MG63 (cell line): ENCODE measurements at regions not wholly inside any gene's neighbourhood (a gene's known extent, or its start where the extent isn't known, plus 50 kb on each side); places are given as distances from the start of the nearest gene placed in this dataset.

Source experiments
- DNase-seq: peaks from one replicate; pipeline ENCODE4 v3.0.0-alpha.2; 2020
- H3K27me3 ChIP-seq: fragments of 250-450 bp; sonication (Bioruptor Pico); 2 replicates; pipeline ENCODE4 v1.5.1; 2020; ENCODE audit warnings: mild to moderate bottlenecking, moderate library complexity
- H3K36me3 ChIP-seq: fragments of 250-450 bp; sonication (Bioruptor Pico); 2 replicates; pipeline ENCODE4 v1.5.1; 2020; ENCODE audit warnings: mild to moderate bottlenecking, moderate library complexity
- H3K4me3 ChIP-seq: fragments of 250-450 bp; sonication (Bioruptor Pico); 2 replicates; pipeline ENCODE4 v1.5.1; 2020; ENCODE audit warnings: mild to moderate bottlenecking, moderate library complexity
- H3K9me3 ChIP-seq: fragments of 250-450 bp; sonication (Bioruptor Pico); 2 replicates; pipeline ENCODE4 v1.5.1; 2020; ENCODE audit warnings: mild to moderate bottlenecking, moderate library complexity

- no peaks in the 10 kb centered on the region for H3K27me3 ChIP-seq
Observed at GRCh38 chr6:63371104-63371715, 51.4 kb upstream of the LGSN start.

GRCh38 chr6:63372951-63373533 lies 53.3 kb upstream of the LGSN start:
- H3K27me3 ChIP-seq = no peaks in the 10 kb centered on the region
- no peak for DNase-seq
- no peak overlapping the region for H3K4me3 ChIP-seq
- no peaks in the 10 kb centered on the region for H3K36me3 ChIP-seq
- no peaks in the 10 kb centered on the region for H3K9me3 ChIP-seq

More at GRCh38 chr6:63371104-63371715, 51.4 kb upstream of the LGSN start:
- H3K4me3 ChIP-seq = no peak overlapping the region
- no peaks in the 10 kb centered on the region for H3K9me3 ChIP-seq
- H3K36me3 ChIP-seq = no peaks in the 10 kb centered on the region
- no peak for DNase-seq

- H3K4me3 ChIP-seq = no peak overlapping the region
- no peaks in the 10 kb centered on the region for H3K9me3 ChIP-seq
- no peak for DNase-seq
- no peaks in the 10 kb centered on the region for H3K36me3 ChIP-seq
- H3K27me3 ChIP-seq = no peaks in the 10 kb centered on the region
Observed at GRCh38 chr6:63389191-63389844, 69.5 kb upstream of the LGSN start.

GRCh38 chr6:63391203-63391970 lies 71.6 kb upstream of the LGSN start:
- Histone ChIP-seq H3K4me3 (no peak overlapping the region), H3K27me3 (no peaks in the 10 kb centered on the region), H3K9me3 (no peaks in the 10 kb centered on the region), H3K36me3 (no peaks in the 10 kb centered on the region)
- DNase-seq = no peak

- Histone ChIP-seq H3K9me3 (no peaks in the 10 kb centered on the region), H3K27me3 (no peaks in the 10 kb centered on the region), H3K4me3 (no peak overlapping the region), H3K36me3 (no peaks in the 10 kb centered on the region)
- no peak for DNase-seq
Observed at GRCh38 chr6:63392092-63392724, 72.4 kb upstream of the LGSN start.

GRCh38 chr6:63394656-63395308 lies 75.0 kb upstream of the LGSN start:
- Histone ChIP-seq H3K9me3 (no peaks in the 10 kb centered on the region), H3K36me3 (no peaks in the 10 kb centered on the region), H3K27me3 (no peaks in the 10 kb centered on the region), H3K4me3 (no peak overlapping the region)
- no peak for DNase-seq

GRCh38 chr6:63395381-63395780 lies 75.6 kb upstream of the LGSN start:
- H3K27me3 ChIP-seq = no peaks in the 10 kb centered on the region
- no peak overlapping the region for H3K4me3 ChIP-seq
- DNase-seq = no peak
- no peaks in the 10 kb centered on the region for H3K9me3 ChIP-seq
- H3K36me3 ChIP-seq = no peaks in the 10 kb centered on the region

GRCh38 chr6:63403725-63404124 lies 83.9 kb upstream of the LGSN start:
- H3K36me3 ChIP-seq = no peaks in the 10 kb centered on the region
- no peak for DNase-seq

GRCh38 chr6:63410435-63411426 lies 90.9 kb upstream of the LGSN start:
- Histone ChIP-seq H3K36me3 (no peaks in the 10 kb centered on the region), H3K9me3 (no peaks in the 10 kb centered on the region), H3K27me3 (no peaks in the 10 kb centered on the region), H3K4me3 (no peak overlapping the region)
- DNase-seq = no peak

More at GRCh38 chr6:63403725-63404124, 83.9 kb upstream of the LGSN start:
- no peak overlapping the region for H3K4me3 ChIP-seq
- no peaks in the 10 kb centered on the region for H3K9me3 ChIP-seq
- no peaks in the 10 kb centered on the region for H3K27me3 ChIP-seq

- Histone ChIP-seq H3K27me3 (no peaks in the 10 kb centered on the region), H3K9me3 (no peaks in the 10 kb centered on the region), H3K36me3 (no peaks in the 10 kb centered on the region), H3K4me3 (no peak overlapping the region)
- DNase-seq = no peak
Observed at GRCh38 chr6:63415286-63415685, 95.5 kb upstream of the LGSN start.

- no peak for DNase-seq
- no peak overlapping the region for H3K4me3 ChIP-seq
- H3K27me3 ChIP-seq = no peaks in the 10 kb centered on the region
- H3K36me3 ChIP-seq = no peaks in the 10 kb centered on the region
- H3K9me3 ChIP-seq = no peaks in the 10 kb centered on the region
Observed at GRCh38 chr6:63418741-63419140, 99.0 kb upstream of the LGSN start.

- H3K36me3 ChIP-seq = no peaks in the 10 kb centered on the region
- no peak overlapping the region for H3K4me3 ChIP-seq
- H3K9me3 ChIP-seq = no peaks in the 10 kb centered on the region
- no peak for DNase-seq
- no peaks in the 10 kb centered on the region for H3K27me3 ChIP-seq
Observed at GRCh38 chr6:63424636-63425035, 104.9 kb upstream of the LGSN start.

- Histone ChIP-seq H3K36me3 (no peaks in the 10 kb centered on the region), H3K27me3 (no peaks in the 10 kb centered on the region), H3K9me3 (no peaks in the 10 kb centered on the region), H3K4me3 (no peak overlapping the region)
- DNase-seq = no peak
Observed at GRCh38 chr6:63425493-63425892, 105.7 kb upstream of the LGSN start.

GRCh38 chr6:63426844-63427243 lies 107.1 kb upstream of the LGSN start:
- Histone ChIP-seq H3K27me3 (no peaks in the 10 kb centered on the region), H3K4me3 (no peak overlapping the region), H3K36me3 (no peaks in the 10 kb centered on the region), H3K9me3 (no peaks in the 10 kb centered on the region)
- no peak for DNase-seq

- Histone ChIP-seq H3K9me3 (no peaks in the 10 kb centered on the region), H3K4me3 (no peak overlapping the region), H3K36me3 (no peaks in the 10 kb centered on the region), H3K27me3 (no peaks in the 10 kb centered on the region)
- no peak for DNase-seq
Observed at GRCh38 chr6:63427951-63428350, 108.2 kb upstream of the LGSN start.
